Spleen (tissue), 11 donors: ENCODE measurements at regions not wholly inside any gene's neighbourhood (a gene's known extent, or its start where the extent isn't known, plus 50 kb on each side); places are given as distances from the start of the nearest gene placed in this dataset.

Experiments used
- DNase-seq: peaks from one replicate; pipeline ENCODE4 v3.0.0-alpha.2; 2020
- H3K27ac ChIP-seq, 8 donors: fragments of 200-600 bp; sonication (generic) in 7 of 8; 1 replicate in 4 of 8; 2 replicates in 4 of 8; pipeline versions ENCODE4 v1.5.0 to v1.8.0; 2016 to 2021; ENCODE audit warnings: inconsistent platforms in 4 of 8, mild to moderate bottlenecking in 4 of 8, moderate library complexity in 1 of 8
- H3K27me3 ChIP-seq, 7 donors: fragments of 200-600 bp; sonication (generic) in 6 of 7; replicated peaks in 1 of 7; 1 replicate in 4 of 7; 2 replicates in 3 of 7; pipeline versions ENCODE4 v1.5.0 to v1.8.0; 2016 to 2021; ENCODE audit warnings: inconsistent platforms in 3 of 7, mild to moderate bottlenecking in 1 of 7
- H3K36me3 ChIP-seq, 6 donors: fragments of 200-600 bp; sonication (generic) in 5 of 6; 1 replicate in 4 of 6; 2 replicates in 2 of 6; pipeline versions ENCODE4 v1.5.0 to v1.8.0; 2016 to 2021; ENCODE audit warnings: inconsistent platforms in 2 of 6
- H3K4me1 ChIP-seq, 6 donors: fragments of 200-600 bp; sonication (generic) in 5 of 6; 1 replicate in 3 of 6; 2 replicates in 3 of 6; pipeline versions ENCODE4 v1.5.0 to v1.8.0; 2016 to 2021; ENCODE audit warnings: inconsistent platforms in 3 of 6
- H3K4me3 ChIP-seq, 8 donors: fragments of 200-600 bp; sonication (generic) in 7 of 8; 1 replicate in 4 of 8; 2 replicates in 4 of 8; pipeline versions ENCODE4 v1.5.0 to v1.8.0; 2016 to 2021; ENCODE audit warnings: inconsistent platforms in 4 of 8, mild to moderate bottlenecking in 4 of 8, moderate library complexity in 2 of 8
- H3K9me3 ChIP-seq, 8 donors: fragments of 200-600 bp; sonication (generic) in 7 of 8; 1 replicate in 4 of 8; 2 replicates in 4 of 8; pipeline versions ENCODE4 v1.5.0 to v1.8.0; 2016 to 2021; ENCODE audit warnings: inconsistent platforms in 4 of 8
- POLR2A ChIP-seq, 3 donors: fragments of 450-650 bp; IDR thresholded peaks; one replicate each; pipeline ENCODE4 v1.5.1; 2017; ENCODE audit warnings: antibody characterized with exemption in 3 of 3, mild to moderate bottlenecking in 1 of 3
- POLR2AphosphoS5 ChIP-seq, 3 donors: sonication (generic); formaldehyde crosslinking; IDR thresholded peaks; one replicate each; pipeline ENCODE4 v1.5.1; 2017; ENCODE audit warnings: antibody characterized with exemption in 3 of 3
- WGBS, 5 donors: extraction: QIAGEN DNeasy Blood & Tissue Kit in 3 of 5; methylation state at CpG; one replicate each; pipeline versions ENCODE4 v1.1.5 to v1.1.7; 2013 to 2018; 5-methylcytosine and 5-hydroxymethylcytosine counted together
- intact Hi-C: fragments of 100-400 bp; cut with DNase I; formaldehyde crosslinking; loops from one replicate; pipeline ENCODE4 v1.15.0; 2023; ENCODE audit warnings: low total_unique reads
- TF ChIP-seq, protein P1 (sequence below), 11 experiments: fragments of 200-600 bp in 7 of 11; fragments of 450-650 bp in 4 of 11; sonication (generic) in 4 of 11; IDR thresholded peaks in 8 of 11; conservative IDR thresholded peaks in 3 of 11; 1 replicate in 7 of 11; 2 replicates in 4 of 11; pipeline versions ENCODE4 v1.4.0 to v1.8.0; 2016 to 2021; ENCODE audit warnings: antibody characterized with exemption in 11 of 11, inconsistent platforms in 4 of 11, mild to moderate bottlenecking in 1 of 11
- donor health status: healthy with polysubstance abuse.
- donor health status: DM: no; HTN: no; CAD: no; lungs with moderate emphysema.
- donor health status: DM: no; HTN: no; CAD: no.
- donor health status: Bipolar disorder and iron deficiency.
- donor health status: healthy.
- donor health status: DM: no; HTN: no; CAD: no.
- donor health status: DM: yes; HTN: yes; CAD: no.

DNA sequence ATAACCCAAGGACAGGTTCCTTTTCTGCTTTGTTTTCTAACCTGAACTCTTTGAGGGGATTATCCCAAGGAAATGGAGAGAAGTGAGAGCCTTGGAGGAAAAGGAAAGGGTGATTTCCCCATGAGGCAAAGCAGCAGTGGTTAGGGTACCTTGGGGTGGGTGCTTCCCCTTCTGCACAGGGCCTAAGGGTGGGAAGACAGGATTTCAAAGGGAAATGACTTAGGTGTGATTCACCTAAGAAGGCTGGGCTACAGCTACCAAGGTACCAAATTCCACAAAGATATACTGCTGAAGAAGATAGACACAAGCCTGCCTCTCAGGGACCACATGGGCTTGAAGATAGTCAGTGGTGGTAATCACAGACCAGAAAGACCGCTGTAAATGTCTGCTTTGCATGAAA lies 325.3 kb upstream of the DPH6 start:
- 80 to 83% (median 82%) methylated on average over 1 of the region's 1 CpG for WGBS, 5 donors
- intact Hi-C loops = no loop called here
- H3K4me1 ChIP-seq = no peaks in the 10 kb centered on the region
- no peak overlapping the region for H3K27ac ChIP-seq
- no peaks in the 10 kb centered on the region for H3K27me3 ChIP-seq
- H3K9me3 ChIP-seq = no peaks in the 10 kb centered on the region
- H3K4me3 ChIP-seq = no peak overlapping the region
- H3K36me3 ChIP-seq = no peaks in the 10 kb centered on the region
- no peak for DNase-seq
- no peak for TF ChIP-seq POLR2A (IDR thresholded peaks at IDR 0.05)
- no peak for TF ChIP-seq POLR2AphosphoS5 (IDR thresholded peaks at IDR 0.05)
- TF ChIP-seq, protein P1, sequence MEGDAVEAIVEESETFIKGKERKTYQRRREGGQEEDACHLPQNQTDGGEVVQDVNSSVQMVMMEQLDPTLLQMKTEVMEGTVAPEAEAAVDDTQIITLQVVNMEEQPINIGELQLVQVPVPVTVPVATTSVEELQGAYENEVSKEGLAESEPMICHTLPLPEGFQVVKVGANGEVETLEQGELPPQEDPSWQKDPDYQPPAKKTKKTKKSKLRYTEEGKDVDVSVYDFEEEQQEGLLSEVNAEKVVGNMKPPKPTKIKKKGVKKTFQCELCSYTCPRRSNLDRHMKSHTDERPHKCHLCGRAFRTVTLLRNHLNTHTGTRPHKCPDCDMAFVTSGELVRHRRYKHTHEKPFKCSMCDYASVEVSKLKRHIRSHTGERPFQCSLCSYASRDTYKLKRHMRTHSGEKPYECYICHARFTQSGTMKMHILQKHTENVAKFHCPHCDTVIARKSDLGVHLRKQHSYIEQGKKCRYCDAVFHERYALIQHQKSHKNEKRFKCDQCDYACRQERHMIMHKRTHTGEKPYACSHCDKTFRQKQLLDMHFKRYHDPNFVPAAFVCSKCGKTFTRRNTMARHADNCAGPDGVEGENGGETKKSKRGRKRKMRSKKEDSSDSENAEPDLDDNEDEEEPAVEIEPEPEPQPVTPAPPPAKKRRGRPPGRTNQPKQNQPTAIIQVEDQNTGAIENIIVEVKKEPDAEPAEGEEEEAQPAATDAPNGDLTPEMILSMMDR (IDR thresholded peaks at IDR 0.05 in 8 of 11, conservative IDR thresholded peaks at IDR 0.05 in 3 of 11) = no peak

DNA sequence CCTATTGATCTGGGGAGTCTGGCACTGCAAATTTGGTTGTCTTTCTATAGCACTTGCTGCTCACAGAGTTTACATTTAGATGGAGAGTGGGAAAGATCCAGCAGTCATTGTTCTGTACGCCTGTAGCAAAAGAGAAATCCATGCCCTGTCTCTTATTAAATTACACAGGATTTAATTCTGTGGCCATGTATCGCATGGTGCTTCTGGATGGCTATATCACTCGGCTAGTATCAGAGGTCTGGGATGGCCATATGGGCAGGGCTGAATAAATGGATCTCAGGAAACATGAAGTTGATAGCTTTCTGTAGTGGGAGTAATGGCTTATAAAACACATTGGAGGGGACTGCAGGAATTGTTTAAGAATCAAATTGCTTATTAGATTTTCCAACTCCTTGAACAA lies 325.8 kb upstream of the DPH6 start:
- intact Hi-C loops = no loop called here
- H3K27me3 ChIP-seq = no peaks in the 10 kb centered on the region
- no peaks in the 10 kb centered on the region for H3K9me3 ChIP-seq
- H3K27ac ChIP-seq = no peak overlapping the region
- no peaks in the 10 kb centered on the region for H3K4me1 ChIP-seq
- 92 to 98% (median 98%) methylated on average over 3 of the region's 3 CpGs for WGBS, 5 donors
- no peaks in the 10 kb centered on the region for H3K36me3 ChIP-seq
- DNase-seq = no peak
- H3K4me3 ChIP-seq = no peak overlapping the region
- TF ChIP-seq POLR2A (IDR thresholded peaks at IDR 0.05) (no peak), POLR2AphosphoS5 (IDR thresholded peaks at IDR 0.05) (no peak)
- TF ChIP-seq, protein P1 (IDR thresholded peaks at IDR 0.05 in 8 of 11, conservative IDR thresholded peaks at IDR 0.05 in 3 of 11) = no peak

DNA sequence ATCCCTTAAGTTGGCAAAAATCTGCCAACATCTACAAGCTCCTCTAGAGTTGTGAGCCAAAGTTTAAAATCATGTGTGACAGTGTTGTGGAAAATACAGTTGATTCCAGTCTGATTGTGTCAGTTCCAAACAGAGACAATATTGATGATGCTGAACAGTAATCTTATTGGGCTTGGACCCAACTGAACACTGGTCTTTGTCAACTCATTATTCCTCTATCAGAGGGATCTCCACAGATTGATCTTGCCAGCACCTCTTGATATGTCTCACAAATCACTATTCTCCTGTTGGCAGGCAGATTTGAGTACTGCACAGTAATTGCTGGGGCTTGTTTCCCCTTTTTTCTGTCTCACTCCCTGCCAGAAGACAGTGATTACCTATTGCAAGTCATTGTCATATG lies 326.6 kb upstream of the DPH6 start:
- no peaks in the 10 kb centered on the region for H3K4me1 ChIP-seq
- H3K27me3 ChIP-seq = no peaks in the 10 kb centered on the region
- DNase-seq = no peak
- H3K27ac ChIP-seq = no peak overlapping the region
- H3K9me3 ChIP-seq = no peaks in the 10 kb centered on the region
- intact Hi-C loops = no loop called here
- TF ChIP-seq POLR2A (IDR thresholded peaks at IDR 0.05) (no peak), POLR2AphosphoS5 (IDR thresholded peaks at IDR 0.05) (no peak)
- TF ChIP-seq, protein P1 (IDR thresholded peaks at IDR 0.05 in 8 of 11, conservative IDR thresholded peaks at IDR 0.05 in 3 of 11) = no peak
- H3K4me3 ChIP-seq = no peak overlapping the region
- no peaks in the 10 kb centered on the region for H3K36me3 ChIP-seq

DNA sequence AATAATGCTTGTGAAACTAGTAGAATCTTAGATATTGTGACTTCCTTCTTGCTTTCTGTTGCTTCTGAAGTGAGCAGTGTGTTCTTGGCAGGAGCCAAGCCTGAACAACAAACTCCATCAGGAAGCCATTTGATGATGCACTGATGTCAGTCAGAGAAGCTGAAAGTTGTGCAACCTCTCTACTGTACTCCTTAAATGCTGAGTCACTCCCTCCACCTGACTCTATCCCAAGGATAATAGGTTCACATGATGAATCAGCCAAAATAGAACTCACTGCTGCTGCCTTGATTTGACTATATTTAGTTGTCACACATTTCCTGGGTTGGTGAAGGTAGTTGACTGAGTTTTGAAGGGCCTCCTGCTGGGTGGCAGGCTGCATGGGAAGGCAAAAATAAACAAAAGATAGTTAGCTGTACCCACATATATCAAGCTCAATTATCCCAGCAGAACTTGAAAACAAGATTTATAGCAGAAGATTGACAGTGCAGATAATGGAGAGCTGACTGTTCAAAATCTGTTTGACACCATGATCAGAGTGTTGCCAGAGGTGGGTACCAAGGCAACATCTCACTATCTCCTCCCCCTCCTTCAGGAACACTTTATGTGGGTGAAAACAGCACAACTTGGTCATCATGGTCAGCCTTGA lies 328.4 kb upstream of the DPH6 start:
- Histone ChIP-seq H3K9me3 (peaks cover 0 to 9% (median 6%) of the 10 kb centered on the region in 8 donors), H3K4me1 (no peaks in the 10 kb centered on the region), H3K4me3 (no peak overlapping the region), H3K36me3 (no peaks in the 10 kb centered on the region), H3K27me3 (no peaks in the 10 kb centered on the region), H3K27ac (no peak overlapping the region)
- no peak for TF ChIP-seq POLR2AphosphoS5 (IDR thresholded peaks at IDR 0.05)
- TF ChIP-seq, protein P1 (IDR thresholded peaks at IDR 0.05 in 8 of 11, conservative IDR thresholded peaks at IDR 0.05 in 3 of 11) = no peak
- TF ChIP-seq POLR2A (IDR thresholded peaks at IDR 0.05) = no peak
- intact Hi-C loops = no loop called here
- DNase-seq = no peak
